ENCODE measurements at regions not wholly inside any gene's neighbourhood (a gene's known extent, or its start where the extent isn't known, plus 50 kb on each side); places are given as distances from the start of the nearest gene placed in this dataset.

GRCh38 chr12:89775986-89776365 lies 67.3 kb upstream of the ATP2B1 start:
- no peaks in the 10 kb centered on the region for H3K4me1 ChIP-seq (ENCODE audit: low read length)
- H3K9ac ChIP-seq (ENCODE audit: low read length): no peak overlapping the region
- no peak for DNase-seq
- no peak overlapping the region for H3K4me2 ChIP-seq (ENCODE audit: low read depth, low read length)
- no peaks in the 10 kb centered on the region for H3K36me3 ChIP-seq (replicated peaks; ENCODE audit: insufficient read depth, low read length)
- H3K9me2 ChIP-seq (replicated peaks; ENCODE audit: insufficient read depth, low read length): no peaks in the 10 kb centered on the region
- H3K27me3 ChIP-seq (replicated peaks; ENCODE audit: insufficient read depth, low read length): no peaks in the 10 kb centered on the region
- no peaks in the 10 kb centered on the region for H3K9me3 ChIP-seq (replicated peaks; ENCODE audit: insufficient read depth, low read length)
- H4K20me1 ChIP-seq (ENCODE audit: insufficient read depth, low read length): no peaks in the 10 kb centered on the region
- no peaks in the 10 kb centered on the region for H3F3A ChIP-seq (ENCODE audit: insufficient read depth, low read length)
- TF ChIP-seq EZH2phosphoT487 (IDR thresholded peaks at IDR 0.05; ENCODE audit: low read length): no peak
- no peak for TF ChIP-seq EZH2 (optimal IDR thresholded peaks at IDR 0.05; ENCODE audit: low read depth, low read length)
- TF ChIP-seq, protein P1, sequence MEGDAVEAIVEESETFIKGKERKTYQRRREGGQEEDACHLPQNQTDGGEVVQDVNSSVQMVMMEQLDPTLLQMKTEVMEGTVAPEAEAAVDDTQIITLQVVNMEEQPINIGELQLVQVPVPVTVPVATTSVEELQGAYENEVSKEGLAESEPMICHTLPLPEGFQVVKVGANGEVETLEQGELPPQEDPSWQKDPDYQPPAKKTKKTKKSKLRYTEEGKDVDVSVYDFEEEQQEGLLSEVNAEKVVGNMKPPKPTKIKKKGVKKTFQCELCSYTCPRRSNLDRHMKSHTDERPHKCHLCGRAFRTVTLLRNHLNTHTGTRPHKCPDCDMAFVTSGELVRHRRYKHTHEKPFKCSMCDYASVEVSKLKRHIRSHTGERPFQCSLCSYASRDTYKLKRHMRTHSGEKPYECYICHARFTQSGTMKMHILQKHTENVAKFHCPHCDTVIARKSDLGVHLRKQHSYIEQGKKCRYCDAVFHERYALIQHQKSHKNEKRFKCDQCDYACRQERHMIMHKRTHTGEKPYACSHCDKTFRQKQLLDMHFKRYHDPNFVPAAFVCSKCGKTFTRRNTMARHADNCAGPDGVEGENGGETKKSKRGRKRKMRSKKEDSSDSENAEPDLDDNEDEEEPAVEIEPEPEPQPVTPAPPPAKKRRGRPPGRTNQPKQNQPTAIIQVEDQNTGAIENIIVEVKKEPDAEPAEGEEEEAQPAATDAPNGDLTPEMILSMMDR (IDR thresholded peaks at IDR 0.05; ENCODE audit: low read length): no peak
- H3K79me2 ChIP-seq (ENCODE audit: low read length): no peaks in the 10 kb centered on the region
- H2AFZ ChIP-seq (ENCODE audit: low read length): no peak overlapping the region
- H3K4me3 ChIP-seq (ENCODE audit: low read length): no peak overlapping the region
- no peak overlapping the region for H3K27ac ChIP-seq (ENCODE audit: low read length)

GRCh38 chr12:89775063-89775985 lies 66.7 kb upstream of the ATP2B1 start:
- no peaks in the 10 kb centered on the region for H3K4me1 ChIP-seq (ENCODE audit: low read length)
- no peaks in the 10 kb centered on the region for H3F3A ChIP-seq (ENCODE audit: insufficient read depth, low read length)
- H3K9me2 ChIP-seq (replicated peaks; ENCODE audit: insufficient read depth, low read length): no peaks in the 10 kb centered on the region
- H3K79me2 ChIP-seq (ENCODE audit: low read length): no peaks in the 10 kb centered on the region
- H3K27me3 ChIP-seq (replicated peaks; ENCODE audit: insufficient read depth, low read length): no peaks in the 10 kb centered on the region
- H3K9me3 ChIP-seq (replicated peaks; ENCODE audit: insufficient read depth, low read length): no peaks in the 10 kb centered on the region
- no peak overlapping the region for H3K27ac ChIP-seq (ENCODE audit: low read length)
- no peak overlapping the region for H3K4me2 ChIP-seq (ENCODE audit: low read depth, low read length)
- no peak for DNase-seq
- H4K20me1 ChIP-seq (ENCODE audit: insufficient read depth, low read length): no peaks in the 10 kb centered on the region
- TF ChIP-seq, protein P1 (IDR thresholded peaks at IDR 0.05; ENCODE audit: low read length): no peak
- TF ChIP-seq EZH2phosphoT487 (IDR thresholded peaks at IDR 0.05; ENCODE audit: low read length) (no peak), EZH2 (optimal IDR thresholded peaks at IDR 0.05; ENCODE audit: low read depth, low read length) (no peak)
- H2AFZ ChIP-seq (ENCODE audit: low read length): no peak overlapping the region
- no peak overlapping the region for H3K9ac ChIP-seq (ENCODE audit: low read length)
- H3K4me3 ChIP-seq (ENCODE audit: low read length): no peak overlapping the region
- no peaks in the 10 kb centered on the region for H3K36me3 ChIP-seq (replicated peaks; ENCODE audit: insufficient read depth, low read length)

DNA sequence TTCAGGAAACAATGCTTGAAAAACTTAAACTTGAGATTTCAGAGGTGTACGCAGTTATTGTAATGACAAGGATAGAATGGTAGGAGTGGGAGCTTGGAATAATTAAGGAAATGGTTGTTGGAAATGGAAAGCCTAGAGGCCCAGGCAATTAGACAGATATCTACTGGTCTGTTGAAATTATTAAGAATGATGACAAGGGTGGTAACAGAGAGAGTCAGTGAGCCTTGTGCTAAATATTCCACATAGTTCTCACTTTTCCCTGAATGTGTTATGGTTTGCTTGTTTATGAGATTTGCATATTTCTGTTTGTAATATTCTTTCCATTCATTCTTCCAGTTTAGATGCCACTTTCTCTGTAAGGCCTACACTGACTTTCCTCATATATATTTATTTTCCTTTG lies 66.0 kb upstream of the ATP2B1 start:
- no peak overlapping the region for H2AFZ ChIP-seq (ENCODE audit: low read length)
- H3K9ac ChIP-seq (ENCODE audit: low read length): no peak overlapping the region
- H3K9me2 ChIP-seq (replicated peaks; ENCODE audit: insufficient read depth, low read length): no peaks in the 10 kb centered on the region
- no peaks in the 10 kb centered on the region for H3K27me3 ChIP-seq (replicated peaks; ENCODE audit: insufficient read depth, low read length)
- TF ChIP-seq EZH2 (optimal IDR thresholded peaks at IDR 0.05; ENCODE audit: low read depth, low read length) (no peak), EZH2phosphoT487 (IDR thresholded peaks at IDR 0.05; ENCODE audit: low read length) (no peak)
- TF ChIP-seq, protein P1 (IDR thresholded peaks at IDR 0.05; ENCODE audit: low read length): no peak
- H3K9me3 ChIP-seq (replicated peaks; ENCODE audit: insufficient read depth, low read length): no peaks in the 10 kb centered on the region
- no peak overlapping the region for H3K4me2 ChIP-seq (ENCODE audit: low read depth, low read length)
- no peaks in the 10 kb centered on the region for H3K4me1 ChIP-seq (ENCODE audit: low read length)
- DNase-seq: no peak
- H3F3A ChIP-seq (ENCODE audit: insufficient read depth, low read length): no peaks in the 10 kb centered on the region
- no peaks in the 10 kb centered on the region for H3K79me2 ChIP-seq (ENCODE audit: low read length)
- H4K20me1 ChIP-seq (ENCODE audit: insufficient read depth, low read length): no peaks in the 10 kb centered on the region
- H3K4me3 ChIP-seq (ENCODE audit: low read length): no peak overlapping the region
- no peaks in the 10 kb centered on the region for H3K36me3 ChIP-seq (replicated peaks; ENCODE audit: insufficient read depth, low read length)
- no peak overlapping the region for H3K27ac ChIP-seq (ENCODE audit: low read length)
